ENCODE measurements at regions not wholly inside any gene's neighbourhood (a gene's known extent, or its start where the extent isn't known, plus 50 kb on each side); places are given as distances from the start of the nearest gene placed in this dataset.

- DNase-seq = no peak
Observed at GRCh38 chr16:54355251-54355650, 68.7 kb upstream of the IRX3 start.

GRCh38 chr16:54353097-54353496 is 66.5 kb upstream of the IRX3 start:
- DNase-seq = no peak

- no peak for DNase-seq
Observed at GRCh38 chr16:54351171-54351570, 64.6 kb upstream of the IRX3 start.

GRCh38 chr16:54347961-54348360 is 61.4 kb upstream of the IRX3 start:
- no peak for DNase-seq

GRCh38 chr16:54346041-54346440 is 59.5 kb upstream of the IRX3 start:
- DNase-seq = no peak

GRCh38 chr16:54344646-54345630 is 58.4 kb upstream of the IRX3 start:
- DNase-seq = no peak

- DNase-seq = no peak
Observed at GRCh38 chr16:54342966-54343365, 56.4 kb upstream of the IRX3 start.

GRCh38 chr16:54341892-54342776 is 55.5 kb upstream of the IRX3 start:
- no peak for DNase-seq

- DNase-seq = no peak
Observed at GRCh38 chr16:54340531-54340930, 53.9 kb upstream of the IRX3 start.

GRCh38 chr16:54336631-54337204 is 50.1 kb upstream of the IRX3 start:
- no peak for DNase-seq

Measured in activated CD4-positive, alpha-beta T cell treated with anti-CD3 and anti-CD28 coated beads for 48 hours (primary cell).